KBM-7 (cell line): ENCODE measurements at regions not wholly inside any gene's neighbourhood (a gene's known extent, or its start where the extent isn't known, plus 50 kb on each side); places are given as distances from the start of the nearest gene placed in this dataset.

Experiments
- DNase-seq: peaks from one replicate; pipeline ENCODE4 v3.0.0-alpha.2; 2015
- in situ Hi-C: fragments of 300-500 bp; cut with MboI; formaldehyde crosslinking; loops from 2 replicates; pipeline ENCODE4 v1.14.3; 2020; ENCODE audit warnings: low sequenced_read_pairs, low pct_unique_long_range_greater_than_20kb, mixed read lengths

GRCh38 chr4:41475402-41475801 lies 62.6 kb upstream of the LIMCH1 start:
- no peak for DNase-seq
- in situ Hi-C loops: no loop called here

GRCh38 chr4:41476310-41476885 lies 61.6 kb upstream of the LIMCH1 start:
- in situ Hi-C loops: no loop called here
- DNase-seq: no peak

- in situ Hi-C loops: no loop called here
- no peak for DNase-seq
Observed at GRCh38 chr4:41477181-41477905, 60.6 kb upstream of the LIMCH1 start.

DNA sequence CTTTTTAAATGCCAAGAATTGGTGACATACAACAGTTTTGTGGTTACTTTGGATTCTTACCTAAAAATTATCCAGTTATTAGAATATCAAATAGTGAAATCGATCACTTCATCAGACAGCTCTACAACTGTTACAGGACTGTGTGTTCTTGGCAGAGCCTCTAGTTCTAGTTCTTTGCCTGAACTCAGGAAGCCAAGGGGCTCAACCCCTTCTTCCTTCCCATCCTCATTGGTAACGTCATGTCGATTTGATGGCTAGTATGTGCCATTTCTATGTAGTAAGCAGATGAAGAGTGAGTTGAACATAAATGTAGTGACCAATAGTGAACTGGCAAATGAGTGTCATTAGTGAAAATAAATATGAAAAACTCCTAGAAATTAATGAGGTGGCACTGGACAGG lies 59.4 kb upstream of the LIMCH1 start:
- in situ Hi-C loops: no loop called here
- DNase-seq: no peak

DNA sequence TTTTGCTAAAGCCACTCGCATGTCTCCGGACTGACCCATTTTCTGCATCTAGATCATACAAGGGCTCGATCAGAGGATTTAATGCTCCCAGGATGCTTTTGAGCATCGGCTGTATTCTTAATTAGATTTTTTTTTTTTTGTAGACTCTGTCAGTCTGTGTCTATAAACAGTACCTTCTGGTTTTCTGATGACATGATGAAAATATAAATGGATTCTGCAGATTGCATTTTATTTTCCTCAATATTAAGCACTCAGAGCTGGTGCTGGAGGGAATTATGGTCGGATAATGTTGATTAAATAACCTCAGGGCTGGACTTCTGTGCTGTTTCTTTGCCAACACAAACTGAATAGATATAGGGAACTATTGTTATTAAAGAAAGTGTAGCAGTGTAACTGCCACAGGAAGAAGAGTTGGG lies 57.1 kb upstream of the LIMCH1 start:
- DNase-seq: no peak
- in situ Hi-C loops: no loop called here

- DNase-seq: no peak
- in situ Hi-C loops: no loop called here
Observed at GRCh38 chr4:41483771-41484170, 54.2 kb upstream of the LIMCH1 start.

DNA sequence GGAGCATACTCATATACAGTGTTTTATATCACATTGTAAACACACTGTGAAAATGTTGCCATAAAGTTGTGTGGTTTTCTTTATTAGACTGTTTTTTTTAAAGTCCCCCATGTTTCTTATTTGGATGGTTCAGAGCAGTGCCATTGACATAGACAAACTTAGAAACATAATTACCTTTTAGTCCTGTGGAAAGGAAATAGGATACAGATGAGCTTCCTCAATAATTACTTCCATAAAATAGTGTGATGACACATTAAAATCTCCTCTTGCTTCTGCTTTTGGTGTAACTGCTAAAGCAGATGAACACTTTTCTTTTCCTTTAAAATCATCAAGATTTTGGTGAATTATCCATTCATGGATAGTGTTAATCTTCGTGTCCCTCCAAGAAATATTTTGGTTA lies 52.9 kb upstream of the LIMCH1 start:
- DNase-seq: peak; percentile 37
- in situ Hi-C loops: no loop called here

GRCh38 chr4:41487868-41488440 lies 50.0 kb upstream of the LIMCH1 start:
- no peak for DNase-seq
- in situ Hi-C loops: no loop called here
